Suprapubic skin (tissue), 4 donors: ENCODE measurements at regions not wholly inside any gene's neighbourhood (a gene's known extent, or its start where the extent isn't known, plus 50 kb on each side); places are given as distances from the start of the nearest gene placed in this dataset.

Experiments
- POLR2A ChIP-seq, 2 donors: fragments of 450-650 bp; IDR thresholded peaks; one replicate each; pipeline ENCODE4 v1.6.1; 2017; ENCODE audit warnings: antibody characterized with exemption in 2 of 2, mild to moderate bottlenecking in 2 of 2, moderate library complexity in 2 of 2
- POLR2AphosphoS5 ChIP-seq, 3 donors: sonication (generic); formaldehyde crosslinking; IDR thresholded peaks; one replicate each; pipeline ENCODE4 v1.6.1; 2017; ENCODE audit warnings: antibody characterized with exemption in 3 of 3

- no peak for TF ChIP-seq POLR2A (IDR thresholded peaks at IDR 0.05)
- TF ChIP-seq POLR2AphosphoS5 (IDR thresholded peaks at IDR 0.05), result no peak
These were observed 603.6 kb downstream of the PLOD2 start for GRCh38 chr3:145557405-145557804.
